Glomerular endothelial cell (primary cell): ENCODE measurements at regions not wholly inside any gene's neighbourhood (a gene's known extent, or its start where the extent isn't known, plus 50 kb on each side); places are given as distances from the start of the nearest gene placed in this dataset.
"Not testable (repeated sequence)": the region's sequence is repeated elsewhere in the genome, so short reads cannot be mapped to it uniquely, and the experiment has no call there.

Experiments used
- DNase-seq: peaks from one replicate; pipeline ENCODE4 v3.0.0-alpha.2; 2011; ENCODE audit warnings: low read depth, low spot score; ENCODE audit errors: extremely low read depth

GRCh38 chr4:79666112-79666511, 258.1 kb upstream of the GK2 start:
- no peak for DNase-seq

GRCh38 chr4:79663865-79664264, 255.8 kb upstream of the GK2 start:
- DNase-seq, result no peak

GRCh38 chr4:79663141-79663540, 255.1 kb upstream of the GK2 start:
- no peak for DNase-seq

- no peak for DNase-seq
These were observed 254.6 kb upstream of the GK2 start for GRCh38 chr4:79662651-79663050.

GRCh38 chr4:79661196-79661595, 253.2 kb upstream of the GK2 start:
- no peak for DNase-seq

GRCh38 chr4:79659308-79659870, 251.4 kb upstream of the GK2 start:
- not testable (repeated sequence) for DNase-seq

- DNase-seq, result no peak
These were observed 249.4 kb upstream of the GK2 start for GRCh38 chr4:79657379-79657778.

GRCh38 chr4:79653871-79654270, 245.8 kb upstream of the GK2 start:
- DNase-seq, result no peak

- DNase-seq, result no peak
These were observed 244.7 kb upstream of the GK2 start for GRCh38 chr4:79652738-79653137.

- DNase-seq, result peak; percentile 57
These were observed 244.2 kb upstream of the GK2 start for GRCh38 chr4:79652232-79652631.

- peak; percentile 27 for DNase-seq
These were observed 243.4 kb upstream of the GK2 start for GRCh38 chr4:79651456-79651855.

- peak; percentile 91 for DNase-seq
These were observed 242.9 kb upstream of the GK2 start for GRCh38 chr4:79650794-79651431.

GRCh38 chr4:79650217-79650616, 242.2 kb upstream of the GK2 start:
- no peak for DNase-seq

GRCh38 chr4:79645942-79646341, 237.9 kb upstream of the GK2 start:
- DNase-seq, result no peak

GRCh38 chr4:79638735-79639134, 230.7 kb upstream of the GK2 start:
- no peak for DNase-seq

GRCh38 chr4:79636991-79637390, 229.0 kb upstream of the GK2 start:
- DNase-seq, result no peak

GRCh38 chr4:79634111-79634510, 226.1 kb upstream of the GK2 start:
- no peak for DNase-seq

GRCh38 chr4:79632114-79632513, 224.1 kb upstream of the GK2 start:
- no peak for DNase-seq

- DNase-seq, result no peak
These were observed 218.6 kb upstream of the GK2 start for GRCh38 chr4:79626611-79627010.

GRCh38 chr4:79626101-79626500, 218.1 kb upstream of the GK2 start:
- DNase-seq, result no peak

GRCh38 chr4:79625361-79625760, 217.3 kb upstream of the GK2 start:
- no peak for DNase-seq

GRCh38 chr4:79623021-79623870, 215.2 kb upstream of the GK2 start:
- no peak for DNase-seq
